22Rv1 (cell line): ENCODE measurements at regions not wholly inside any gene's neighbourhood (a gene's known extent, or its start where the extent isn't known, plus 50 kb on each side); places are given as distances from the start of the nearest gene placed in this dataset.

Experiments
- ZFX ChIP-seq: fragments of 450-650 bp; IDR thresholded peaks from 2 replicates; pipeline ENCODE4 v1.6.1; 2017; ENCODE audit warnings: antibody characterized with exemption, borderline replicate concordance
- TF ChIP-seq, protein P1 (sequence below): fragments of 450-650 bp; IDR thresholded peaks from 2 replicates; pipeline ENCODE4 v1.5.1; 2017; ENCODE audit warnings: mild to moderate bottlenecking

DNA sequence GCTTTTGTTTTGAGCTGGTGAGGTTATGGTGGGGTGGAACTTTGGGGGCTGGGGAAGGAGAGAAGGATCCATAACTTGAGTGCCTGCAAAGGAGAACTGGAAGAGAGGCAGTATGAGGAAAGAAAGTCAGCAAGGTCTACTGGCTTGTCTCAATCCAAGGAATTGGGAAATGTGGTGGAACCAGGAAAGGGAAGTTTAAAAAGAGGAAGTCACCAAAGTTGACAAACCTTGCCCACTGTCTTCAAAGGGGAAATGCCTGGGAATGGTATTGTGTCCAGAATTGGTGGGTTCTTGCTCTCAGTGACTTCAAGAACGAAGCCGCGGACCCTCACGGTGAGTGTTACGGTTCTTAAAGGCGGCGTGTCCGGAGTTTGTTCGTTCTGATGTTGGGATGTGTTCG is 304.1 kb upstream of the FAM98A start:
- TF ChIP-seq, protein P1, sequence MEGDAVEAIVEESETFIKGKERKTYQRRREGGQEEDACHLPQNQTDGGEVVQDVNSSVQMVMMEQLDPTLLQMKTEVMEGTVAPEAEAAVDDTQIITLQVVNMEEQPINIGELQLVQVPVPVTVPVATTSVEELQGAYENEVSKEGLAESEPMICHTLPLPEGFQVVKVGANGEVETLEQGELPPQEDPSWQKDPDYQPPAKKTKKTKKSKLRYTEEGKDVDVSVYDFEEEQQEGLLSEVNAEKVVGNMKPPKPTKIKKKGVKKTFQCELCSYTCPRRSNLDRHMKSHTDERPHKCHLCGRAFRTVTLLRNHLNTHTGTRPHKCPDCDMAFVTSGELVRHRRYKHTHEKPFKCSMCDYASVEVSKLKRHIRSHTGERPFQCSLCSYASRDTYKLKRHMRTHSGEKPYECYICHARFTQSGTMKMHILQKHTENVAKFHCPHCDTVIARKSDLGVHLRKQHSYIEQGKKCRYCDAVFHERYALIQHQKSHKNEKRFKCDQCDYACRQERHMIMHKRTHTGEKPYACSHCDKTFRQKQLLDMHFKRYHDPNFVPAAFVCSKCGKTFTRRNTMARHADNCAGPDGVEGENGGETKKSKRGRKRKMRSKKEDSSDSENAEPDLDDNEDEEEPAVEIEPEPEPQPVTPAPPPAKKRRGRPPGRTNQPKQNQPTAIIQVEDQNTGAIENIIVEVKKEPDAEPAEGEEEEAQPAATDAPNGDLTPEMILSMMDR: no peak
- no peak for TF ChIP-seq ZFX
